Adipocyte (in vitro differentiated cells): ENCODE measurements at regions not wholly inside any gene's neighbourhood (a gene's known extent, or its start where the extent isn't known, plus 50 kb on each side); places are given as distances from the start of the nearest gene placed in this dataset.

Source experiments
- DNase-seq: peaks from one replicate; pipeline ENCODE4 v3.0.0-alpha.2; 2015; ENCODE audit warnings: low read depth
- H3K27me3 ChIP-seq: replicated peaks from 2 replicates; pipeline ENCODE4 v1.7.0; 2013; ENCODE audit warnings: mild to moderate bottlenecking, low read length, moderate library complexity; ENCODE audit not compliant: control insufficient read depth, insufficient read depth
- H3K36me3 ChIP-seq: 2 replicates; pipeline ENCODE4 v1.7.0; 2013; ENCODE audit warnings: low read length, mild to moderate bottlenecking, moderate library complexity; ENCODE audit not compliant: control insufficient read depth, insufficient read depth, severe bottlenecking
- H3K4me1 ChIP-seq: 2 replicates; pipeline ENCODE4 v1.7.0; 2013; ENCODE audit warnings: mild to moderate bottlenecking, low read length, moderate library complexity; ENCODE audit not compliant: control insufficient read depth, insufficient read depth
- H3K4me3 ChIP-seq: 2 replicates; pipeline ENCODE4 v1.7.0; 2013; ENCODE audit warnings: mild to moderate bottlenecking, low read length, moderate library complexity
- H3K9ac ChIP-seq: 2 replicates; pipeline ENCODE4 v1.7.0; 2013; ENCODE audit warnings: mild to moderate bottlenecking, low read length, moderate library complexity
- H3K9me3 ChIP-seq: 2 replicates; pipeline ENCODE4 v1.7.0; 2013; ENCODE audit warnings: mild to moderate bottlenecking, low read length, moderate library complexity; ENCODE audit not compliant: control insufficient read depth

GRCh38 chr12:126763359-126763758, 1503.6 kb upstream of the TMEM132C start:
- Histone ChIP-seq H3K4me3 (no peak overlapping the region), H3K27me3 (no peaks in the 10 kb centered on the region), H3K9ac (no peak overlapping the region), H3K9me3 (peaks cover 28% of the 10 kb centered on the region), H3K4me1 (no peaks in the 10 kb centered on the region), H3K36me3 (no peaks in the 10 kb centered on the region)
- no peak for DNase-seq

- no peaks in the 10 kb centered on the region for H3K27me3 ChIP-seq
- no peaks in the 10 kb centered on the region for H3K4me1 ChIP-seq
- no peaks in the 10 kb centered on the region for H3K36me3 ChIP-seq
- H3K9me3 ChIP-seq: peaks cover 30% of the 10 kb centered on the region
- no peak for DNase-seq
- H3K9ac ChIP-seq: no peak overlapping the region
- no peak overlapping the region for H3K4me3 ChIP-seq
Measured at GRCh38 chr12:126767334-126767733, 1499.6 kb upstream of the TMEM132C start.

- no peak for DNase-seq
- Histone ChIP-seq H3K4me1 (no peaks in the 10 kb centered on the region), H3K36me3 (no peaks in the 10 kb centered on the region)
Measured at GRCh38 chr12:126768517-126768916, 1498.5 kb upstream of the TMEM132C start.

GRCh38 chr12:126770188-126770587, 1496.8 kb upstream of the TMEM132C start:
- Histone ChIP-seq H3K9ac (no peak overlapping the region), H3K4me1 (no peaks in the 10 kb centered on the region), H3K9me3 (peaks cover 5% of the 10 kb centered on the region), H3K36me3 (no peaks in the 10 kb centered on the region), H3K4me3 (no peak overlapping the region), H3K27me3 (no peaks in the 10 kb centered on the region)
- DNase-seq: no peak

More at GRCh38 chr12:126768517-126768916, 1498.5 kb upstream of the TMEM132C start:
- no peak overlapping the region for H3K9ac ChIP-seq
- H3K4me3 ChIP-seq: no peak overlapping the region
- H3K9me3 ChIP-seq: peaks cover 19% of the 10 kb centered on the region
- no peaks in the 10 kb centered on the region for H3K27me3 ChIP-seq

- DNase-seq: no peak
- no peaks in the 10 kb centered on the region for H3K27me3 ChIP-seq
- peak overlapping the region; percentile 53 for H3K9ac ChIP-seq
- no peaks in the 10 kb centered on the region for H3K4me1 ChIP-seq
- peak overlapping the region; percentile 69 for H3K4me3 ChIP-seq
- peaks cover 5% of the 10 kb centered on the region for H3K9me3 ChIP-seq
- no peaks in the 10 kb centered on the region for H3K36me3 ChIP-seq
Measured at GRCh38 chr12:126772171-126772864, 1494.7 kb upstream of the TMEM132C start.

GRCh38 chr12:126773012-126773411, 1494.0 kb upstream of the TMEM132C start:
- DNase-seq: no peak

GRCh38 chr12:126773491-126773890, 1493.5 kb upstream of the TMEM132C start:
- Histone ChIP-seq H3K4me3 (no peak overlapping the region), H3K27me3 (no peaks in the 10 kb centered on the region), H3K36me3 (no peaks in the 10 kb centered on the region), H3K9ac (no peak overlapping the region), H3K4me1 (no peaks in the 10 kb centered on the region), H3K9me3 (peaks cover 5% of the 10 kb centered on the region)
- no peak for DNase-seq

More at GRCh38 chr12:126773012-126773411, 1494.0 kb upstream of the TMEM132C start:
- Histone ChIP-seq H3K27me3 (no peaks in the 10 kb centered on the region), H3K4me3 (no peak overlapping the region), H3K9me3 (peaks cover 5% of the 10 kb centered on the region), H3K9ac (no peak overlapping the region), H3K4me1 (no peaks in the 10 kb centered on the region), H3K36me3 (no peaks in the 10 kb centered on the region)

- H3K9ac ChIP-seq: no peak overlapping the region
- H3K27me3 ChIP-seq: no peaks in the 10 kb centered on the region
Measured at GRCh38 chr12:126776026-126776655, 1490.8 kb upstream of the TMEM132C start.

GRCh38 chr12:126780343-126780742, 1486.6 kb upstream of the TMEM132C start:
- no peaks in the 10 kb centered on the region for H3K4me1 ChIP-seq
- no peak overlapping the region for H3K4me3 ChIP-seq

More at GRCh38 chr12:126776026-126776655, 1490.8 kb upstream of the TMEM132C start:
- peaks cover 5% of the 10 kb centered on the region for H3K9me3 ChIP-seq
- no peak overlapping the region for H3K4me3 ChIP-seq
- no peaks in the 10 kb centered on the region for H3K4me1 ChIP-seq
- DNase-seq: no peak
- no peaks in the 10 kb centered on the region for H3K36me3 ChIP-seq

GRCh38 chr12:126781593-126781992, 1485.4 kb upstream of the TMEM132C start:
- H3K4me1 ChIP-seq: no peaks in the 10 kb centered on the region
- no peaks in the 10 kb centered on the region for H3K36me3 ChIP-seq
- no peak overlapping the region for H3K9ac ChIP-seq

More at GRCh38 chr12:126780343-126780742, 1486.6 kb upstream of the TMEM132C start:
- peaks cover 6% of the 10 kb centered on the region for H3K27me3 ChIP-seq
- no peaks in the 10 kb centered on the region for H3K36me3 ChIP-seq
- DNase-seq: no peak
- no peaks in the 10 kb centered on the region for H3K9me3 ChIP-seq
- H3K9ac ChIP-seq: no peak overlapping the region

GRCh38 chr12:126782083-126782482, 1484.9 kb upstream of the TMEM132C start:
- Histone ChIP-seq H3K4me1 (no peaks in the 10 kb centered on the region), H3K36me3 (no peaks in the 10 kb centered on the region), H3K27me3 (peaks cover 6% of the 10 kb centered on the region)

More at GRCh38 chr12:126781593-126781992, 1485.4 kb upstream of the TMEM132C start:
- no peaks in the 10 kb centered on the region for H3K9me3 ChIP-seq
- no peak for DNase-seq
- H3K4me3 ChIP-seq: no peak overlapping the region
- H3K27me3 ChIP-seq: peaks cover 6% of the 10 kb centered on the region

More at GRCh38 chr12:126782083-126782482, 1484.9 kb upstream of the TMEM132C start:
- no peak overlapping the region for H3K4me3 ChIP-seq
- DNase-seq: no peak
- no peaks in the 10 kb centered on the region for H3K9me3 ChIP-seq
- no peak overlapping the region for H3K9ac ChIP-seq
